ENCODE measurements at regions not wholly inside any gene's neighbourhood (a gene's known extent, or its start where the extent isn't known, plus 50 kb on each side); places are given as distances from the start of the nearest gene placed in this dataset.

- Histone ChIP-seq H3K4me1 (ENCODE audit: insufficient read depth, low read length) (no peaks in the 10 kb centered on the region), H3K79me2 (ENCODE audit: insufficient read depth, low read length) (no peaks in the 10 kb centered on the region), H3K9ac (ENCODE audit: low read depth, low read length) (no peak overlapping the region), H3K27me3 (ENCODE audit: insufficient read depth, low read length, poor library complexity) (no peaks in the 10 kb centered on the region), H2AFZ (ENCODE audit: low read depth, low read length) (no peak overlapping the region), H3K4me2 (ENCODE audit: insufficient read depth, low read length) (no peak overlapping the region), H3K27ac (ENCODE audit: low read length) (no peak overlapping the region), H4K20me1 (ENCODE audit: insufficient read depth, low read length) (no peaks in the 10 kb centered on the region), H3K4me3 (ENCODE audit: low read depth in 1 of 2, low read length in 2 of 2) (no peak overlapping the region), H3K36me3 (ENCODE audit: insufficient read depth, low read length) (no peaks in the 10 kb centered on the region), H3K9me3 (ENCODE audit: insufficient read depth, low read length, severe bottlenecking) (no peaks in the 10 kb centered on the region)
- TF ChIP-seq EZH2 (IDR thresholded peaks at IDR 0.05; ENCODE audit: borderline replicate concordance, low read depth, low read length, severe bottlenecking) (no peak), CTCF (IDR thresholded peaks at IDR 0.05; ENCODE audit: borderline replicate concordance, extremely low read depth, low read length, poor library complexity, severe bottlenecking) (no peak)
- ATAC-seq (ENCODE audit: insufficient read depth, low read depth) (no peak), DNase-seq (no peak)
Measured at GRCh38 chr2:15750822-15751329, 159.2 kb downstream of the DDX1 start.

- H4K20me1 ChIP-seq (ENCODE audit: insufficient read depth, low read length) = no peaks in the 10 kb centered on the region
- no peak overlapping the region for H3K4me3 ChIP-seq (ENCODE audit: low read depth in 1 of 2, low read length in 2 of 2)
- DNase-seq (no peak), ATAC-seq (ENCODE audit: insufficient read depth, low read depth) (no peak)
- H3K27ac ChIP-seq (ENCODE audit: low read length) = no peak overlapping the region
- H3K4me1 ChIP-seq (ENCODE audit: insufficient read depth, low read length) = no peaks in the 10 kb centered on the region
- H3K27me3 ChIP-seq (ENCODE audit: insufficient read depth, low read length, poor library complexity) = no peaks in the 10 kb centered on the region
- H3K4me2 ChIP-seq (ENCODE audit: insufficient read depth, low read length) = no peak overlapping the region
- H3K9me3 ChIP-seq (ENCODE audit: insufficient read depth, low read length, severe bottlenecking) = no peaks in the 10 kb centered on the region
- no peaks in the 10 kb centered on the region for H3K79me2 ChIP-seq (ENCODE audit: insufficient read depth, low read length)
- no peak overlapping the region for H2AFZ ChIP-seq (ENCODE audit: low read depth, low read length)
- no peak for TF ChIP-seq EZH2 (IDR thresholded peaks at IDR 0.05; ENCODE audit: borderline replicate concordance, low read depth, low read length, severe bottlenecking)
- no peak for TF ChIP-seq CTCF (IDR thresholded peaks at IDR 0.05; ENCODE audit: borderline replicate concordance, extremely low read depth, low read length, poor library complexity, severe bottlenecking)
- H3K9ac ChIP-seq (ENCODE audit: low read depth, low read length) = no peak overlapping the region
- H3K36me3 ChIP-seq (ENCODE audit: insufficient read depth, low read length) = no peaks in the 10 kb centered on the region
Measured at GRCh38 chr2:15751477-15751876, 159.8 kb downstream of the DDX1 start.

- Histone ChIP-seq H3K27me3 (ENCODE audit: insufficient read depth, low read length, poor library complexity) (no peaks in the 10 kb centered on the region), H3K4me1 (ENCODE audit: insufficient read depth, low read length) (no peaks in the 10 kb centered on the region), H3K4me3 (ENCODE audit: low read depth in 1 of 2, low read length in 2 of 2) (no peak overlapping the region), H3K9ac (ENCODE audit: low read depth, low read length) (no peak overlapping the region), H3K4me2 (ENCODE audit: insufficient read depth, low read length) (no peak overlapping the region), H2AFZ (ENCODE audit: low read depth, low read length) (no peak overlapping the region), H3K27ac (ENCODE audit: low read length) (no peak overlapping the region), H3K36me3 (ENCODE audit: insufficient read depth, low read length) (no peaks in the 10 kb centered on the region), H3K79me2 (ENCODE audit: insufficient read depth, low read length) (no peaks in the 10 kb centered on the region), H3K9me3 (ENCODE audit: insufficient read depth, low read length, severe bottlenecking) (no peaks in the 10 kb centered on the region), H4K20me1 (ENCODE audit: insufficient read depth, low read length) (no peaks in the 10 kb centered on the region)
- ATAC-seq (ENCODE audit: insufficient read depth, low read depth) (no peak), DNase-seq (no peak)
- TF ChIP-seq EZH2 (IDR thresholded peaks at IDR 0.05; ENCODE audit: borderline replicate concordance, low read depth, low read length, severe bottlenecking) = no peak
- TF ChIP-seq CTCF (IDR thresholded peaks at IDR 0.05; ENCODE audit: borderline replicate concordance, extremely low read depth, low read length, poor library complexity, severe bottlenecking) = no peak
Measured at GRCh38 chr2:15752552-15753232, 161.0 kb downstream of the DDX1 start.

Data from DND-41 (cell line).